CD4-positive, alpha-beta T cell (primary cell): ENCODE measurements at regions not wholly inside any gene's neighbourhood (a gene's known extent, or its start where the extent isn't known, plus 50 kb on each side); places are given as distances from the start of the nearest gene placed in this dataset.

Source experiments
- ATAC-seq: fragments of 200-7000 bp; cut with Tn5 transposase; one replicate; pipeline ENCODE4 v1.10.0; 2022; ENCODE audit warnings: mild to moderate bottlenecking; ENCODE audit not compliant: poor library complexity
- CTCF ChIA-PET: fragments of 350-600 bp; sonication (Branson Sonifier 250); formaldehyde crosslinking; loops from one replicate; lab custom pipeline; 2021; ENCODE audit warnings: antibody characterized with exemption, inconsistent platforms; lab: Charles Lee
- POLR2A ChIA-PET: fragments of 350-600 bp; sonication (Branson Sonifier 250); formaldehyde crosslinking; loops from one replicate; lab custom pipeline; 2021; ENCODE audit warnings: antibody characterized with exemption, inconsistent platforms; lab: Charles Lee
- DNase-seq, 14 experiments: peaks; one replicate each; pipeline ENCODE4 v3.0.0-alpha.2; 2013 to 2020; ENCODE audit warnings: mixed read lengths in 2 of 14
- H3K27ac ChIP-seq, 2 donors: one replicate each; pipeline versions ENCODE4 v1.5.1 to v1.7.0; 2013; ENCODE audit warnings: low read length in 2 of 2, low read depth in 1 of 2, mild to moderate bottlenecking in 1 of 2
- H3K27me3 ChIP-seq, 2 experiments: 1 replicate in 1 of 2; 2 replicates in 1 of 2; pipeline versions ENCODE4 v1.6.1 to v1.7.0; 2013; ENCODE audit warnings: low read length in 2 of 2, control low read depth in 1 of 2, mild to moderate bottlenecking in 1 of 2, moderate library complexity in 1 of 2; ENCODE audit not compliant: insufficient read depth in 2 of 2, control insufficient read depth in 1 of 2
- H3K36me3 ChIP-seq: one replicate; pipeline ENCODE4 v1.6.1; 2013; ENCODE audit warnings: low read length, control low read depth; ENCODE audit not compliant: insufficient read depth
- H3K4me1 ChIP-seq: one replicate; pipeline ENCODE4 v1.6.1; 2013; ENCODE audit warnings: low read length, control low read depth; ENCODE audit not compliant: insufficient read depth
- H3K4me3 ChIP-seq: one replicate; pipeline ENCODE4 v1.5.1; 2013; ENCODE audit warnings: mild to moderate bottlenecking, low read length, moderate library complexity
- H3K9me3 ChIP-seq, 2 experiments: 1 replicate in 1 of 2; 2 replicates in 1 of 2; pipeline versions ENCODE4 v1.6.1 to v1.7.0; 2013; ENCODE audit warnings: low read length in 2 of 2, mild to moderate bottlenecking in 2 of 2, control low read depth in 1 of 2, moderate library complexity in 1 of 2; ENCODE audit not compliant: control insufficient read depth in 1 of 2, insufficient read depth in 1 of 2
- H3K27ac Mint-ChIP-seq: one replicate; pipeline ENCODE4 v1.8.0; 2020; ENCODE audit warnings: mixed read lengths
- H3K27me3 Mint-ChIP-seq: one replicate; pipeline ENCODE4 v1.8.0; 2021; ENCODE audit warnings: mixed read lengths
- H3K36me3 Mint-ChIP-seq: one replicate; pipeline ENCODE4 v1.8.0; 2021; ENCODE audit warnings: low read depth, mixed read lengths
- H3K4me1 Mint-ChIP-seq: one replicate; pipeline ENCODE4 v1.8.0; 2021; ENCODE audit warnings: low read depth, mixed read lengths
- H3K4me3 Mint-ChIP-seq: one replicate; pipeline ENCODE4 v1.8.0; 2020; ENCODE audit warnings: mild to moderate bottlenecking, mixed read lengths
- H3K9me3 Mint-ChIP-seq: one replicate; pipeline ENCODE4 v1.8.0; 2020; ENCODE audit warnings: mixed read lengths
- intact Hi-C, 2 experiments: fragments of 100-400 bp; cut with DNase I in 1 of 2; cut with micrococcal nuclease in 1 of 2; formaldehyde crosslinking; loops; one replicate each; pipeline versions ENCODE4 v1.15.1 to v1.9.0; 2023 to 2025; cut with DNase I, micrococcal nuclease
- TF ChIP-seq, protein P1 (sequence below): fragments of 200-600 bp; IDR thresholded peaks from one replicate; pipeline ENCODE4 v1.8.0; 2022; ENCODE audit warnings: antibody characterized with exemption, mild to moderate bottlenecking

DNA sequence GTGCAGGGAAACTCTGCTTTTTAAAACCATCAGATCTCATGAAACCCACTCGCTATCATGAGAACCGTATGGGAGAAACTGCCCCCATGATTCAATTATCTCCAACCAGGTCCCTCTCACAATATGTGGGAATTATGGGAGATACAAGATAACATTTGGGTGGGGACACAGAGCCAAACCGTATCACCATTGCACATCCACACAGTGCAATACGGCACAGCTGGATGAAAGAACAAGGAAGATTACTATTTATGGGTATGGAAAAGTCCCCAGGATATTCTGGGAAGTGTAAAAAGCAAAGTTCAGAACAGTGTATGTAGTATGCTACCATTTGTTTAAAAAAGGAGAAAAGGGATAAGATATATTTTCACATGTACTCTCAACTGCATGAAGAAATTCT, 290.1 kb downstream of the PIK3C3 start:
- no peak for ATAC-seq
- POLR2A ChIA-PET, result no interaction called here
- H3K27me3 ChIP-seq, result no peaks in the 10 kb centered on the region
- Mint-ChIP-seq H3K36me3 (no peaks in the 10 kb centered on the region), H3K4me1 (no peaks in the 10 kb centered on the region), H3K27me3 (no peaks in the 10 kb centered on the region), H3K27ac (no peak overlapping the region), H3K4me3 (no peak overlapping the region), H3K9me3 (no peaks in the 10 kb centered on the region)
- no peak overlapping the region for H3K4me3 ChIP-seq
- CTCF ChIA-PET, result no interaction called here
- H3K9me3 ChIP-seq, result no peaks in the 10 kb centered on the region
- no peaks in the 10 kb centered on the region for H3K4me1 ChIP-seq
- no peak for DNase-seq
- intact Hi-C loops, result no loop called here
- no peaks in the 10 kb centered on the region for H3K36me3 ChIP-seq
- no peak overlapping the region for H3K27ac ChIP-seq
- TF ChIP-seq, protein P1, sequence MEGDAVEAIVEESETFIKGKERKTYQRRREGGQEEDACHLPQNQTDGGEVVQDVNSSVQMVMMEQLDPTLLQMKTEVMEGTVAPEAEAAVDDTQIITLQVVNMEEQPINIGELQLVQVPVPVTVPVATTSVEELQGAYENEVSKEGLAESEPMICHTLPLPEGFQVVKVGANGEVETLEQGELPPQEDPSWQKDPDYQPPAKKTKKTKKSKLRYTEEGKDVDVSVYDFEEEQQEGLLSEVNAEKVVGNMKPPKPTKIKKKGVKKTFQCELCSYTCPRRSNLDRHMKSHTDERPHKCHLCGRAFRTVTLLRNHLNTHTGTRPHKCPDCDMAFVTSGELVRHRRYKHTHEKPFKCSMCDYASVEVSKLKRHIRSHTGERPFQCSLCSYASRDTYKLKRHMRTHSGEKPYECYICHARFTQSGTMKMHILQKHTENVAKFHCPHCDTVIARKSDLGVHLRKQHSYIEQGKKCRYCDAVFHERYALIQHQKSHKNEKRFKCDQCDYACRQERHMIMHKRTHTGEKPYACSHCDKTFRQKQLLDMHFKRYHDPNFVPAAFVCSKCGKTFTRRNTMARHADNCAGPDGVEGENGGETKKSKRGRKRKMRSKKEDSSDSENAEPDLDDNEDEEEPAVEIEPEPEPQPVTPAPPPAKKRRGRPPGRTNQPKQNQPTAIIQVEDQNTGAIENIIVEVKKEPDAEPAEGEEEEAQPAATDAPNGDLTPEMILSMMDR, result no peak

DNA sequence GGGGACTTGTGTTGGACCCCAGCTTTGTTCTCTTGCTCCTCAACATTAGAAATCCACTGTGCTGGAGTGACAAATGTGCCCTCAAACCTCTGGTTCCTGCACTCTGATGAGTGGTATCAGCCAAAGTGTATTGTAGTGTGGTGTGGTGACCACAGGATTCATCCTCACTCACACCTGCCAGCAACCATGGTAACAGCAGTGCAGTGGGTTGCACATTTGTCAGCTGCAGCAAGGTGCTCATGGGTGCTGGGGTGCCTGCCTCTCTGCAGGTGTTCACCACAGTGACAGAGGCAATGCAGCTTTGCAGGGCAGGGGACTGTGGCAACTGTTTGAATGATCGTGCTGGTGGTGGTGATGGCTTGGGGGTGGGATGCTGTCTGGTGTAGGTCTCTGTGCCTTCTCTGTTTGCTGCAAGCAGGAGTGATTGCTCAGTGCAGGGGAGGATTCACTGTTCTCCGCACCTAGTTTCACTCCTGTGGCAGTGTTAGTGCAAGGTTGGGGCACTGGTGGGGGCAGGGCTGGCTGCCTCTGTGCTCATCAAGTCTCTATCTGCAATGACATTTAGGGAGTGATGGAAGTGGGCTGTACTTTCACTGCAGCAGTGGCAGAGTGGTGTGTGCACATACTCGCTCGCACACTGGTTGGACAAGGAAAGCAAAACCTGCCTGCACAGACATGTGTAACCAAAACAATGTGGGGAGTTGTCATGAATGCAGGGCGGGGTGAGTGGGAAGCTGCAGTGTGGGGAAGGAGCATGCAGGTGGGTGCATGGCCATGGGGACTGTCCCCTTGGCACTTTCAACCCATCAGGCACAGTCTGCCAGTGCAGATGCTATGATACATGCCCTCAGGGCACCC, 301.1 kb downstream of the PIK3C3 start:
- ChIA-PET POLR2A (no interaction called here), CTCF (no interaction called here)
- H3K4me3 ChIP-seq, result no peak overlapping the region
- H3K36me3 ChIP-seq, result no peaks in the 10 kb centered on the region
- intact Hi-C loops, result no loop called here
- no peak for DNase-seq
- TF ChIP-seq, protein P1, result no peak
- Mint-ChIP-seq H3K9me3 (no peaks in the 10 kb centered on the region), H3K27me3 (no peaks in the 10 kb centered on the region), H3K27ac (no peak overlapping the region), H3K4me1 (no peaks in the 10 kb centered on the region), H3K36me3 (no peaks in the 10 kb centered on the region), H3K4me3 (no peak overlapping the region)
- H3K27ac ChIP-seq, result no peak overlapping the region
- no peaks in the 10 kb centered on the region for H3K4me1 ChIP-seq
- no peak for ATAC-seq
- H3K9me3 ChIP-seq, result no peaks in the 10 kb centered on the region
- H3K27me3 ChIP-seq, result no peaks in the 10 kb centered on the region

DNA sequence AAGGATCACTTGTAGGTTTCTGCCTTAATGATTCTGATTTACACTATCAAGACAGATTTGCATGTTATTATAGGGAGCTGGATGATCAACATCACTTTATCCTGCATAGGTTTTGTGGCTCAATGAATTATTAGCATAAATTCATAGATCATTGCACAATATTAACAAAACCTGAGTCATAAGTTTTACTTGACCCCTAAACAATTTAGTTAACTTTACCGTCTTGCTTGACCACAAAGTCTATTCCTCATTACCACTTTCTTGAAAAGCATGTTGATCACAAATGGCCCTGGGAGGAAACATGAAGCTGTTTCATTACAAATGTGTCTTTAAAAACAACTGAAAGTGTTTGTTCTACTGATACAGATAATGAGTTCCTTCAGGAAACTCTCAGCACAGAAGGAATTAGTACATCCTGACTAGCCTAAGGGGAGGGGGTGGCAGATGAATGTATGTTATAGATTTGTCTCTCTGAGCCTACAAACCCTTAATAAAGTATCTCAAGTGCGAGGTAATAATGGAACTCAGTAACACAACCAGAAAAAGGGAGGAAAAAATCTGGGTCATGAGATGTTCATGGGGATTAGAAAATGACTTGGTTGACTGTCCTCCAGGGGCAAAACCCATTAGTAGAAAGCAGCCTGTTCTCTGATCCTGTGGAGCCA, 303.4 kb downstream of the PIK3C3 start:
- Histone ChIP-seq H3K27me3 (no peaks in the 10 kb centered on the region), H3K9me3 (no peaks in the 10 kb centered on the region), H3K4me1 (no peaks in the 10 kb centered on the region), H3K36me3 (no peaks in the 10 kb centered on the region), H3K4me3 (no peak overlapping the region), H3K27ac (no peak overlapping the region)
- no peaks in the 10 kb centered on the region for H3K36me3 Mint-ChIP-seq
- no peaks in the 10 kb centered on the region for H3K4me1 Mint-ChIP-seq
- TF ChIP-seq, protein P1, result no peak
- DNase-seq (no peak), ATAC-seq (no peak)
- H3K27me3 Mint-ChIP-seq, result no peaks in the 10 kb centered on the region
- CTCF ChIA-PET, result no interaction called here
- POLR2A ChIA-PET, result no interaction called here
- H3K9me3 Mint-ChIP-seq, result no peaks in the 10 kb centered on the region
- H3K4me3 Mint-ChIP-seq, result no peak overlapping the region
- H3K27ac Mint-ChIP-seq, result no peak overlapping the region
- intact Hi-C loops, result no loop called here
